ENCODE measurements at regions not wholly inside any gene's neighbourhood (a gene's known extent, or its start where the extent isn't known, plus 50 kb on each side); places are given as distances from the start of the nearest gene placed in this dataset.

GRCh38 chr9:121601194-121601593, 50.2 kb upstream of the DAB2IP start:
- no peak for TF ChIP-seq CTCF (IDR thresholded peaks at IDR 0.05; ENCODE audit: low read depth, low read length)
- H3K9me3 ChIP-seq (ENCODE audit: severe bottlenecking): peaks cover 16% of the 10 kb centered on the region
- no peak overlapping the region for H3K27ac ChIP-seq
- no peak for DNase-seq
- H3K4me3 ChIP-seq (ENCODE audit: low read depth, low read length): no peak overlapping the region
- no peaks in the 10 kb centered on the region for H3K27me3 ChIP-seq (ENCODE audit: insufficient read depth, low read depth, severe bottlenecking)
- peaks cover 11% of the 10 kb centered on the region for H3K36me3 ChIP-seq
